ENCODE measurements at regions not wholly inside any gene's neighbourhood (a gene's known extent, or its start where the extent isn't known, plus 50 kb on each side); places are given as distances from the start of the nearest gene placed in this dataset.
A peak's percentile ranks its signal among the peaks of the same experiment; 100 is the strongest.

GRCh38 chr10:10540398-10540797 is 477.3 kb upstream of the CELF2 start:
- H3K27ac Mint-ChIP-seq: peak overlapping the region; percentile 39
- H3K36me3 Mint-ChIP-seq (ENCODE audit: low read depth): no peaks in the 10 kb centered on the region
- DNase-seq: no peak
- H3K9me3 Mint-ChIP-seq: peaks cover 3% of the 10 kb centered on the region
- peaks cover 15% of the 10 kb centered on the region for H3K4me1 Mint-ChIP-seq
- TF ChIP-seq, protein P1, sequence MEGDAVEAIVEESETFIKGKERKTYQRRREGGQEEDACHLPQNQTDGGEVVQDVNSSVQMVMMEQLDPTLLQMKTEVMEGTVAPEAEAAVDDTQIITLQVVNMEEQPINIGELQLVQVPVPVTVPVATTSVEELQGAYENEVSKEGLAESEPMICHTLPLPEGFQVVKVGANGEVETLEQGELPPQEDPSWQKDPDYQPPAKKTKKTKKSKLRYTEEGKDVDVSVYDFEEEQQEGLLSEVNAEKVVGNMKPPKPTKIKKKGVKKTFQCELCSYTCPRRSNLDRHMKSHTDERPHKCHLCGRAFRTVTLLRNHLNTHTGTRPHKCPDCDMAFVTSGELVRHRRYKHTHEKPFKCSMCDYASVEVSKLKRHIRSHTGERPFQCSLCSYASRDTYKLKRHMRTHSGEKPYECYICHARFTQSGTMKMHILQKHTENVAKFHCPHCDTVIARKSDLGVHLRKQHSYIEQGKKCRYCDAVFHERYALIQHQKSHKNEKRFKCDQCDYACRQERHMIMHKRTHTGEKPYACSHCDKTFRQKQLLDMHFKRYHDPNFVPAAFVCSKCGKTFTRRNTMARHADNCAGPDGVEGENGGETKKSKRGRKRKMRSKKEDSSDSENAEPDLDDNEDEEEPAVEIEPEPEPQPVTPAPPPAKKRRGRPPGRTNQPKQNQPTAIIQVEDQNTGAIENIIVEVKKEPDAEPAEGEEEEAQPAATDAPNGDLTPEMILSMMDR (IDR thresholded peaks at IDR 0.05): no peak
- no peak overlapping the region for H3K4me3 Mint-ChIP-seq
- H3K27me3 Mint-ChIP-seq (ENCODE audit: low read depth, poor library complexity): peaks cover 7% of the 10 kb centered on the region

DNA sequence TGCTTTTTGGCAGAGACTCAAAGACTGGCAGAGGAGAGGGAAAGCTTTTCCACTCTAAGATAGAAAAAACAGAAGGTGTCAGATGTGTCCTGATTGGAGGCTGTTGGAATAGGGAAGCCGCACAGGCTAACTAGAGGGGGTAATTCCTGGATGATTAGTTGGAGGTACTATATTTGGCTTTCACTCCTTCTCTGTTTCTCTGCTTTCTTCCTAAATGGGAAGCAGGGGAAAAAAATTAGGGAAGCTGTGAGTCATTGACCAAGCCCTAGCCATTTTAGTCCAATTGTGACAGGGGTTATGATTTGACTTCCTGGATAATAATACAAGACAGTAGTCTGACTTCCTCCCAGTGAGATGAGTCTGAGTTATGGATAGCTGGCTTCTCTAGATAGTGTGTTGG is 475.2 kb upstream of the CELF2 start:
- H3K36me3 Mint-ChIP-seq (ENCODE audit: low read depth): no peaks in the 10 kb centered on the region
- H3K27me3 Mint-ChIP-seq (ENCODE audit: low read depth, poor library complexity): peaks cover 2% of the 10 kb centered on the region
- no peak overlapping the region for H3K4me3 Mint-ChIP-seq
- no peaks in the 10 kb centered on the region for H3K9me3 Mint-ChIP-seq
- TF ChIP-seq, protein P1 (IDR thresholded peaks at IDR 0.05): no peak
- no peak for DNase-seq
- H3K27ac Mint-ChIP-seq: no peak overlapping the region
- H3K4me1 Mint-ChIP-seq: peaks cover 5% of the 10 kb centered on the region

DNA sequence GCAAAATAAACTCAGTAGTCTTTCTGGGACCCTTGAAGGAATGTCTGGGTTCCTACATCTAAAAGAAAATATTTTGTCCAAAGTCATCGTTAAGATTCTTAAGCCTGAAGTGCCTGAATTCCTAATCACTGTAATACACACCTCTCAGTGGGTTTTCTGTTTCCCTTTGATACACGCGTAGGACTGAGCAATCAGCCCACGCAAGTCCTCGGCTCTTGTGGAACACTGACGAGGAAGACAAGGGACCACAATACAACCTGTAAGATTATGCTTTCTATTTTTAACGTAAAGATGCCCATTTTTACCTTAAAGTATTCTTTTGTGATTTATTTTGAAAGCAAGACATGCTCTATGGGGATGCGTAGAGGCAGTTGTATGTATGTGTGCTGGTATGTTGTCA is 472.8 kb upstream of the CELF2 start:
- no peaks in the 10 kb centered on the region for H3K9me3 Mint-ChIP-seq
- no peak overlapping the region for H3K27ac Mint-ChIP-seq
- TF ChIP-seq, protein P1 (IDR thresholded peaks at IDR 0.05): no peak
- peaks cover under 1% of the 10 kb centered on the region for H3K4me1 Mint-ChIP-seq
- H3K36me3 Mint-ChIP-seq (ENCODE audit: low read depth): no peaks in the 10 kb centered on the region
- DNase-seq: no peak
- no peak overlapping the region for H3K4me3 Mint-ChIP-seq
- H3K27me3 Mint-ChIP-seq (ENCODE audit: low read depth, poor library complexity): no peaks in the 10 kb centered on the region

DNA sequence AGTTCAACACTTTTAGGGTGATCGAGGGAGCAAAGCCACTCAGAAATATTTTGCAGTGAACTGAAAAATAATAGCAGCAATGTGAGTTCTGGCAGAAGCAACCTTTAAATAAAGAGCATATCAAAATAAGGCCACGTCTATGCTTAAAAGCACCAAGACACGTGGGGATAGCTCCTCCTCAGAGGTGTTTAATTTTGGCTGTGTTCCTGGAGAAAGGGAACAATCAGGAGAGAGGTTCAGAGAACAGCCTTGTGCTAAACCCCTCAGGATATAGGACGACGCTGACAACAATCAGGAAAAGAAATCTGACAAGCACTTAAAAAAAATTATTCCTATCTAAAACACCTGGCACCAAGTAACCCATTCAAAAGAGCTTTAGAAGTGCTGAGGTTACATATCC is 471.9 kb upstream of the CELF2 start:
- no peaks in the 10 kb centered on the region for H3K36me3 Mint-ChIP-seq (ENCODE audit: low read depth)
- peaks cover 6% of the 10 kb centered on the region for H3K4me1 Mint-ChIP-seq

GRCh38 chr10:10551596-10552301 is 465.9 kb upstream of the CELF2 start:
- TF ChIP-seq, protein P1 (IDR thresholded peaks at IDR 0.05): no peak
- no peak overlapping the region for H3K4me3 Mint-ChIP-seq
- peaks cover 7% of the 10 kb centered on the region for H3K27me3 Mint-ChIP-seq (ENCODE audit: low read depth, poor library complexity)
- H3K27ac Mint-ChIP-seq: peak overlapping the region; percentile 12
- H3K36me3 Mint-ChIP-seq (ENCODE audit: low read depth): no peaks in the 10 kb centered on the region
- H3K9me3 Mint-ChIP-seq: no peaks in the 10 kb centered on the region
- no peak for DNase-seq
- peaks cover 28% of the 10 kb centered on the region for H3K4me1 Mint-ChIP-seq

More for the DNA sequence above, 471.9 kb upstream of the CELF2 start:
- no peaks in the 10 kb centered on the region for H3K9me3 Mint-ChIP-seq
- H3K27ac Mint-ChIP-seq: no peak overlapping the region
- H3K27me3 Mint-ChIP-seq (ENCODE audit: low read depth, poor library complexity): no peaks in the 10 kb centered on the region
- TF ChIP-seq, protein P1 (IDR thresholded peaks at IDR 0.05): no peak
- H3K4me3 Mint-ChIP-seq: no peak overlapping the region
- DNase-seq: no peak

DNA sequence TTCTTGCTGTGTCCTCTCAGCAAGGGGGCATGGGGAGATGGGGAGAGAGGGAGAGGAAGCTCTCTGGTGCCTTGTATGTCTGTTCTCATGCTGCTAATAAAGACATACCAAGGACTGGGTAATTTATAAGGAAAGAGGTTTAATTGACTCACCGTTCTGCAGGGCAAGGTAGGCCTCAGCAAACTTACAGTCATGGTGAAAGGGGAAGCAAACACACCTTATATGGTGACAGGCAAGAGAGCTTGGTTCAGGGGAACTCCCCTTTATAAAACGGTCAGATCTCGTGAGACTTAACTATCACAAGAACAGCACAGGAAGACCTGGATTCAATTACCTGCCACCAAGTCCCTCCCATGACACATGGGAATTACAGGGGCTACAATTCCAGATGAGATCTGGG is 464.7 kb upstream of the CELF2 start:
- Mint-ChIP-seq H3K9me3 (no peaks in the 10 kb centered on the region), H3K4me1 (peaks cover 28% of the 10 kb centered on the region), H3K27ac (no peak overlapping the region), H3K36me3 (ENCODE audit: low read depth) (no peaks in the 10 kb centered on the region), H3K27me3 (ENCODE audit: low read depth, poor library complexity) (peaks cover 7% of the 10 kb centered on the region), H3K4me3 (no peak overlapping the region)
- DNase-seq: no peak
- TF ChIP-seq, protein P1 (IDR thresholded peaks at IDR 0.05): no peak

Data from nephron progenitor cell (in vitro differentiated cells).